Endothelial cell of umbilical vein (primary cell): ENCODE measurements at regions not wholly inside any gene's neighbourhood (a gene's known extent, or its start where the extent isn't known, plus 50 kb on each side); places are given as distances from the start of the nearest gene placed in this dataset.

Source experiments
- BruUV-seq: library from RNA; stranded (reverse); fragments of 400-500 nt; replicated peaks from 2 replicates; lab custom pipeline; 2021; lab: Mats Ljungman, UMichigan
- CTCF ChIA-PET: fragments of 300-600, 350-600 bp; sonication (Branson Sonifier 250); formaldehyde crosslinking; loops from one replicate; lab custom pipeline; 2021; ENCODE audit warnings: antibody characterized with exemption, inconsistent platforms; lab: Charles Lee
- POLR2A ChIA-PET: fragments of 300-600, 350-600 bp; sonication (Branson Sonifier 250); formaldehyde crosslinking; loops from one replicate; lab custom pipeline; 2021; ENCODE audit warnings: antibody characterized with exemption, inconsistent platforms; lab: Charles Lee
- DNase-seq: peaks from one replicate; pipeline ENCODE4 v3.0.0-alpha.2; 2011; ENCODE audit warnings: low read depth, low spot score
- FAIRE-seq: peaks from 2 replicates; lab custom pipeline; 2011; peaks lifted over from hg19 to GRCh38; lab: Jason Lieb, UNC
- H2AFZ ChIP-seq: 2 replicates; pipeline ENCODE4 v1.6.0; 2012; ENCODE audit warnings: low read depth, low read length, control low read depth, inconsistent platforms
- H3K27ac ChIP-seq: 2 replicates; pipeline ENCODE4 v1.5.1; 2011; ENCODE audit warnings: low read depth, mild to moderate bottlenecking, control low read depth, low read length, moderate library complexity; ENCODE audit not compliant: insufficient read depth
- H3K27me3 ChIP-seq, 2 experiments: 2 replicates each; pipeline versions ENCODE4 v1.6.0 to v1.6.1; 2011; ENCODE audit warnings: low read length in 2 of 2, mixed read lengths in 1 of 2; ENCODE audit not compliant: control insufficient read depth in 2 of 2, insufficient read depth in 2 of 2
- H3K36me3 ChIP-seq, 2 experiments: 2 replicates in 1 of 2; 3 replicates in 1 of 2; pipeline ENCODE4 v1.5.1; 2011; ENCODE audit warnings: low read length in 2 of 2, mild to moderate bottlenecking in 1 of 2, moderate library complexity in 1 of 2; ENCODE audit not compliant: control insufficient read depth in 2 of 2, insufficient read depth in 2 of 2; ENCODE audit errors: extremely low read depth in 1 of 2
- H3K4me1 ChIP-seq: 3 replicates; pipeline ENCODE4 v1.5.1; 2011; ENCODE audit warnings: mild to moderate bottlenecking, low read length; ENCODE audit not compliant: control insufficient read depth, insufficient read depth; ENCODE audit errors: extremely low read depth
- H3K4me2 ChIP-seq: 2 replicates; pipeline ENCODE4 v1.6.1; 2011; ENCODE audit warnings: low read length, control low read depth, mixed read lengths; ENCODE audit not compliant: insufficient read depth
- H3K4me3 ChIP-seq, 3 experiments: fragments of 200-600 bp in 1 of 3; sonication (generic), shearing (Covaris generic) in 1 of 3; replicated peaks in 1 of 3; 2 replicates each; pipeline ENCODE4 v1.5.1; 2011 to 2016; ENCODE audit warnings: control low read depth in 3 of 3, low read length in 3 of 3, mild to moderate bottlenecking in 2 of 3, inconsistent platforms in 1 of 3, low read depth in 1 of 3, moderate library complexity in 1 of 3; ENCODE audit not compliant: insufficient read depth in 1 of 3
- H3K79me2 ChIP-seq: 2 replicates; pipeline ENCODE4 v1.6.0; 2012; ENCODE audit warnings: low read length, inconsistent platforms; ENCODE audit not compliant: control insufficient read depth, insufficient read depth
- H3K9ac ChIP-seq: replicated peaks from 2 replicates; pipeline ENCODE3; 2011; ENCODE audit warnings: low read length, control low read depth; ENCODE audit not compliant: insufficient read depth; ENCODE audit errors: extremely low read depth
- H3K9me1 ChIP-seq: replicated peaks from 3 replicates; pipeline ENCODE4 v1.6.0; 2011; ENCODE audit warnings: mild to moderate bottlenecking, low read length; ENCODE audit not compliant: control insufficient read depth, insufficient read depth; ENCODE audit errors: extremely low read depth
- H3K9me3 ChIP-seq: replicated peaks from 2 replicates; pipeline ENCODE4 v1.5.1; 2012; ENCODE audit warnings: low read length, inconsistent platforms; ENCODE audit not compliant: control insufficient read depth, insufficient read depth
- H4K20me1 ChIP-seq: replicated peaks from 2 replicates; pipeline ENCODE3; 2011; ENCODE audit warnings: mild to moderate bottlenecking, low read length; ENCODE audit not compliant: control insufficient read depth, insufficient read depth; ENCODE audit errors: extremely low read depth
- CTCF ChIP-seq, 2 donors: IDR thresholded peaks; 1 replicate in 1 of 2; 2 replicates in 1 of 2; pipeline ENCODE4 v1.5.1; 2011; ENCODE audit warnings: low read length in 2 of 2, mild to moderate bottlenecking in 2 of 2, moderate library complexity in 2 of 2, control low read depth in 1 of 2, inconsistent platforms in 1 of 2, low read depth in 1 of 2; ENCODE audit not compliant: insufficient read depth in 1 of 2; ENCODE audit errors: extremely low read depth in 1 of 2
- EZH2 ChIP-seq: IDR thresholded peaks from 2 replicates; pipeline ENCODE4 v1.6.1; 2012; ENCODE audit warnings: borderline replicate concordance, low read depth, mild to moderate bottlenecking, moderate library complexity, low read length, inconsistent platforms; ENCODE audit not compliant: severe bottlenecking
- GATA2 ChIP-seq: IDR thresholded peaks from 2 replicates; pipeline ENCODE4 v1.7.0; 2011; ENCODE audit warnings: low read depth, mild to moderate bottlenecking, moderate library complexity, mixed read lengths, low read length; ENCODE audit not compliant: insufficient read length, insufficient read depth
- JUN ChIP-seq: IDR thresholded peaks from 2 replicates; pipeline ENCODE4 v1.6.1; 2011; ENCODE audit warnings: borderline replicate concordance, low read depth; ENCODE audit not compliant: insufficient read length, insufficient read depth
- MAX ChIP-seq: IDR thresholded peaks from 2 replicates; pipeline ENCODE4 v1.6.1; 2011; ENCODE audit not compliant: insufficient read depth, insufficient read length
- MYC ChIP-seq: IDR thresholded peaks from one replicate; pipeline ENCODE4 v1.6.1; 2011; ENCODE audit warnings: mild to moderate bottlenecking, low read depth, low read length
- POLR2A ChIP-seq: IDR thresholded peaks from 2 replicates; pipeline ENCODE4 v1.6.1; 2012; ENCODE audit warnings: low read depth, mild to moderate bottlenecking, control low read depth, low read length
- POLR2AphosphoS5 ChIP-seq: IDR thresholded peaks from 2 replicates; pipeline ENCODE4 v1.6.1; 2012; ENCODE audit warnings: low read depth, mild to moderate bottlenecking, control low read depth, low read length, moderate library complexity; ENCODE audit not compliant: insufficient read depth
- dilution Hi-C: fragments of 300-500 bp; cut with MboI; formaldehyde crosslinking; loops from one replicate; pipeline ENCODE4 v1.15.0; 2019; ENCODE audit warnings: low sequenced_read_pairs; ENCODE audit not compliant: extremely low pct_ligation_motif_present
- intact Hi-C: fragments of 100-400 bp; cut with micrococcal nuclease; formaldehyde crosslinking; loops from one replicate; pipeline ENCODE4 v1.10.0; 2022

GRCh38 chr2:56107502-56108220 is 76.1 kb upstream of the CCDC85A start:
- no peaks in the 10 kb centered on the region for H3K9me3 ChIP-seq
- BruUV-seq, result no TSS peak
- H3K36me3 ChIP-seq, result no peaks in the 10 kb centered on the region
- no peak overlapping the region for H2AFZ ChIP-seq
- no peak overlapping the region for H3K4me2 ChIP-seq
- no peaks in the 10 kb centered on the region for H4K20me1 ChIP-seq
- no peak overlapping the region for H3K4me3 ChIP-seq
- no peaks in the 10 kb centered on the region for H3K9me1 ChIP-seq
- no peak for TF ChIP-seq JUN
- no peak for TF ChIP-seq MYC
- TF ChIP-seq CTCF (IDR thresholded peaks at IDR 0.05; ENCODE audit: extremely low read depth in 1 of 2, insufficient read depth in 1 of 2, low read depth in 1 of 2, low read length in 2 of 2), result no peak
- TF ChIP-seq MAX, result no peak
- TF ChIP-seq POLR2AphosphoS5, result no peak
- no peak for TF ChIP-seq GATA2
- TF ChIP-seq EZH2, result no peak
- no peak for TF ChIP-seq POLR2A
- intact Hi-C loops, result no loop called here
- H3K27me3 ChIP-seq, result no peaks in the 10 kb centered on the region
- H3K27ac ChIP-seq, result no peak overlapping the region
- H3K9ac ChIP-seq, result no peak overlapping the region
- dilution Hi-C loops, result no loop called here
- peaks cover 4% of the 10 kb centered on the region for H3K4me1 ChIP-seq
- ChIA-PET CTCF (interaction anchor here (1.1 kb wide), 1 partner anchor 30 kb away, joined by 3 read pairs; no protein-coding TSS in a partner anchor), POLR2A (no interaction called here)
- H3K79me2 ChIP-seq, result no peaks in the 10 kb centered on the region
- FAIRE-seq (no peak), DNase-seq (no peak)
